Karpas-422 (cell line): ENCODE measurements at regions not wholly inside any gene's neighbourhood (a gene's known extent, or its start where the extent isn't known, plus 50 kb on each side); places are given as distances from the start of the nearest gene placed in this dataset.

Experiments
- DNase-seq: peaks from one replicate; pipeline ENCODE4 v3.0.0-alpha.2; 2015
- H2AFZ ChIP-seq: fragments of 200-600 bp; sonication (generic); 2 replicates; pipeline ENCODE4 v1.6.1; 2014; ENCODE audit warnings: antibody characterized with exemption, low read length, mixed read lengths
- H3K27ac ChIP-seq: fragments of 200-600 bp; sonication (generic); 2 replicates; pipeline ENCODE4 v1.5.1; 2014; ENCODE audit warnings: mild to moderate bottlenecking, low read length, moderate library complexity
- H3K27me3 ChIP-seq: fragments of 200-600 bp; sonication (generic); 2 replicates; pipeline ENCODE4 v1.6.1; 2014; ENCODE audit warnings: low read length, mixed read lengths
- H3K36me3 ChIP-seq: fragments of 200-600 bp; sonication (generic); 2 replicates; pipeline ENCODE4 v1.6.1; 2014; ENCODE audit warnings: low read length, mixed read lengths; ENCODE audit not compliant: insufficient read depth
- H3K4me1 ChIP-seq: fragments of 200-600 bp; sonication (generic); 2 replicates; pipeline ENCODE4 v1.6.1; 2014; ENCODE audit warnings: mild to moderate bottlenecking, low read length, mixed read lengths
- H3K4me2 ChIP-seq: fragments of 200-600 bp; sonication (generic); 2 replicates; pipeline ENCODE4 v1.6.1; 2014; ENCODE audit warnings: low read length, low read depth, mild to moderate bottlenecking; ENCODE audit not compliant: poor library complexity, severe bottlenecking
- H3K4me3 ChIP-seq: fragments of 200-600 bp; sonication (generic); 2 replicates; pipeline ENCODE4 v1.5.1; 2014; ENCODE audit warnings: mild to moderate bottlenecking, antibody characterized with exemption, low read length, mixed read lengths
- H3K79me2 ChIP-seq: fragments of 200-600 bp; sonication (generic); 2 replicates; pipeline ENCODE4 v1.6.1; 2014; ENCODE audit warnings: mild to moderate bottlenecking, low read length, mixed read lengths
- H3K9ac ChIP-seq: fragments of 200-600 bp; sonication (generic); 2 replicates; pipeline ENCODE4 v1.6.0; 2014; ENCODE audit warnings: low read length
- H3K9me2 ChIP-seq: fragments of 200-600 bp; sonication (generic), shearing (Covaris generic); replicated peaks from 2 replicates; pipeline ENCODE4 v1.6.0; 2014; ENCODE audit warnings: mild to moderate bottlenecking, low read length, moderate library complexity; ENCODE audit not compliant: insufficient read depth
- H3K9me3 ChIP-seq: fragments of 300-700, 200-600 bp; sonication (generic); 2 replicates; pipeline ENCODE4 v1.6.1; 2014; ENCODE audit warnings: low read length, mixed read lengths
- H4K20me1 ChIP-seq: fragments of 200-600 bp; sonication (generic); 2 replicates; pipeline ENCODE4 v1.6.1; 2014; ENCODE audit warnings: mild to moderate bottlenecking, antibody characterized with exemption, low read length, low read depth; ENCODE audit not compliant: insufficient read depth

GRCh38 chr16:11420895-11421294, 75.6 kb downstream of the RMI2 start:
- Histone ChIP-seq H3K9me2 (no peaks in the 10 kb centered on the region), H2AFZ (no peak overlapping the region), H3K4me2 (no peak overlapping the region), H3K79me2 (no peaks in the 10 kb centered on the region), H3K9me3 (no peaks in the 10 kb centered on the region), H4K20me1 (no peaks in the 10 kb centered on the region), H3K27ac (no peak overlapping the region), H3K4me1 (peaks cover 5% of the 10 kb centered on the region), H3K9ac (no peak overlapping the region), H3K27me3 (no peaks in the 10 kb centered on the region), H3K36me3 (no peaks in the 10 kb centered on the region), H3K4me3 (no peak overlapping the region)
- no peak for DNase-seq

GRCh38 chr16:11422381-11423314, 77.4 kb downstream of the RMI2 start:
- no peak overlapping the region for H3K9ac ChIP-seq
- H3K27ac ChIP-seq = no peak overlapping the region
- peaks cover 10% of the 10 kb centered on the region for H3K4me1 ChIP-seq
- H3K4me2 ChIP-seq = no peak overlapping the region
- H4K20me1 ChIP-seq = no peaks in the 10 kb centered on the region
- no peaks in the 10 kb centered on the region for H3K9me3 ChIP-seq
- no peaks in the 10 kb centered on the region for H3K79me2 ChIP-seq
- no peaks in the 10 kb centered on the region for H3K9me2 ChIP-seq
- H3K36me3 ChIP-seq = no peaks in the 10 kb centered on the region
- no peak overlapping the region for H2AFZ ChIP-seq
- DNase-seq = no peak
- no peak overlapping the region for H3K4me3 ChIP-seq
- no peaks in the 10 kb centered on the region for H3K27me3 ChIP-seq

- Histone ChIP-seq H3K9ac (no peak overlapping the region), H3K36me3 (no peaks in the 10 kb centered on the region), H3K9me3 (no peaks in the 10 kb centered on the region), H3K79me2 (no peaks in the 10 kb centered on the region), H3K27me3 (no peaks in the 10 kb centered on the region), H3K4me1 (peaks cover 13% of the 10 kb centered on the region), H3K4me2 (no peak overlapping the region), H3K27ac (no peak overlapping the region), H4K20me1 (no peaks in the 10 kb centered on the region), H3K4me3 (no peak overlapping the region), H2AFZ (no peak overlapping the region), H3K9me2 (no peaks in the 10 kb centered on the region)
- no peak for DNase-seq
Observed at GRCh38 chr16:11423315-11424117, 78.3 kb downstream of the RMI2 start.

GRCh38 chr16:11424118-11424460, 78.8 kb downstream of the RMI2 start:
- H4K20me1 ChIP-seq = no peaks in the 10 kb centered on the region
- H3K4me2 ChIP-seq = no peak overlapping the region
- no peak overlapping the region for H3K27ac ChIP-seq
- no peaks in the 10 kb centered on the region for H3K79me2 ChIP-seq
- H3K4me1 ChIP-seq = peaks cover 16% of the 10 kb centered on the region
- H3K36me3 ChIP-seq = no peaks in the 10 kb centered on the region
- no peak overlapping the region for H3K4me3 ChIP-seq
- H2AFZ ChIP-seq = no peak overlapping the region
- no peaks in the 10 kb centered on the region for H3K27me3 ChIP-seq
- H3K9me2 ChIP-seq = no peaks in the 10 kb centered on the region
- no peak for DNase-seq
- H3K9me3 ChIP-seq = no peaks in the 10 kb centered on the region
- H3K9ac ChIP-seq = no peak overlapping the region

GRCh38 chr16:11425140-11425539, 79.9 kb downstream of the RMI2 start:
- no peak overlapping the region for H3K27ac ChIP-seq
- no peak overlapping the region for H2AFZ ChIP-seq
- H3K79me2 ChIP-seq = no peaks in the 10 kb centered on the region
- DNase-seq = no peak
- no peak overlapping the region for H3K4me3 ChIP-seq
- no peaks in the 10 kb centered on the region for H4K20me1 ChIP-seq
- H3K36me3 ChIP-seq = no peaks in the 10 kb centered on the region
- H3K27me3 ChIP-seq = no peaks in the 10 kb centered on the region
- H3K9me2 ChIP-seq = no peaks in the 10 kb centered on the region
- no peak overlapping the region for H3K9ac ChIP-seq
- H3K4me1 ChIP-seq = peaks cover 16% of the 10 kb centered on the region
- H3K4me2 ChIP-seq = no peak overlapping the region
- H3K9me3 ChIP-seq = no peaks in the 10 kb centered on the region

GRCh38 chr16:11428623-11428953, 83.3 kb downstream of the RMI2 start:
- no peaks in the 10 kb centered on the region for H3K36me3 ChIP-seq
- no peak overlapping the region for H3K27ac ChIP-seq
- peaks cover 12% of the 10 kb centered on the region for H3K4me1 ChIP-seq
- no peaks in the 10 kb centered on the region for H3K9me2 ChIP-seq
- H3K79me2 ChIP-seq = no peaks in the 10 kb centered on the region
- H3K4me2 ChIP-seq = no peak overlapping the region
- H3K9me3 ChIP-seq = no peaks in the 10 kb centered on the region
- no peak overlapping the region for H3K4me3 ChIP-seq
- DNase-seq = no peak
- H4K20me1 ChIP-seq = no peaks in the 10 kb centered on the region
- no peak overlapping the region for H3K9ac ChIP-seq
- H2AFZ ChIP-seq = no peak overlapping the region
- no peaks in the 10 kb centered on the region for H3K27me3 ChIP-seq

- no peak overlapping the region for H3K27ac ChIP-seq
- H3K9me2 ChIP-seq = no peaks in the 10 kb centered on the region
- no peak overlapping the region for H3K9ac ChIP-seq
- no peaks in the 10 kb centered on the region for H3K36me3 ChIP-seq
- no peaks in the 10 kb centered on the region for H3K27me3 ChIP-seq
- H2AFZ ChIP-seq = no peak overlapping the region
- no peaks in the 10 kb centered on the region for H3K79me2 ChIP-seq
- peaks cover 11% of the 10 kb centered on the region for H3K4me1 ChIP-seq
- DNase-seq = no peak
- H3K4me2 ChIP-seq = no peak overlapping the region
- no peaks in the 10 kb centered on the region for H3K9me3 ChIP-seq
- no peaks in the 10 kb centered on the region for H4K20me1 ChIP-seq
- no peak overlapping the region for H3K4me3 ChIP-seq
Observed at GRCh38 chr16:11429123-11429522, 83.9 kb downstream of the RMI2 start.

- no peaks in the 10 kb centered on the region for H3K79me2 ChIP-seq
- no peak overlapping the region for H3K27ac ChIP-seq
- H3K9me2 ChIP-seq = no peaks in the 10 kb centered on the region
- H4K20me1 ChIP-seq = no peaks in the 10 kb centered on the region
- H3K9me3 ChIP-seq = no peaks in the 10 kb centered on the region
- no peak overlapping the region for H3K4me3 ChIP-seq
- H3K9ac ChIP-seq = no peak overlapping the region
- H3K36me3 ChIP-seq = no peaks in the 10 kb centered on the region
- no peak overlapping the region for H2AFZ ChIP-seq
- peak; percentile 19 for DNase-seq
- H3K4me2 ChIP-seq = no peak overlapping the region
- no peaks in the 10 kb centered on the region for H3K27me3 ChIP-seq
- peaks cover 11% of the 10 kb centered on the region for H3K4me1 ChIP-seq
Observed at GRCh38 chr16:11429823-11430222, 84.6 kb downstream of the RMI2 start.
